HEK293T (cell line): ENCODE measurements at regions not wholly inside any gene's neighbourhood (a gene's known extent, or its start where the extent isn't known, plus 50 kb on each side); places are given as distances from the start of the nearest gene placed in this dataset.

ENCODE experiments used
- ARNT ChIP-seq: fragments of 450-650 bp; IDR thresholded peaks from 2 replicates; pipeline ENCODE4 v1.6.1; 2017; ENCODE audit warnings: mild to moderate bottlenecking
- BHLHE40 ChIP-seq: fragments of 450-650 bp; IDR thresholded peaks from 2 replicates; pipeline ENCODE4 v1.6.1; 2016; ENCODE audit warnings: mild to moderate bottlenecking, moderate library complexity, borderline replicate concordance
- ELF4 ChIP-seq: fragments of 450-650 bp; IDR thresholded peaks from 2 replicates; pipeline ENCODE4 v1.6.1; 2017; ENCODE audit warnings: antibody characterized with exemption
- FOXA1 ChIP-seq: fragments of 450-650 bp; IDR thresholded peaks from 2 replicates; pipeline ENCODE4 v1.6.1; 2016; ENCODE audit warnings: mild to moderate bottlenecking
- FOXK2 ChIP-seq: fragments of 450-650 bp; IDR thresholded peaks from 2 replicates; pipeline ENCODE4 v1.6.1; 2016; ENCODE audit warnings: mild to moderate bottlenecking
- FOXM1 ChIP-seq: fragments of 450-650 bp; IDR thresholded peaks from 2 replicates; pipeline ENCODE4 v1.6.1; 2017; ENCODE audit warnings: mild to moderate bottlenecking, borderline replicate concordance
- L3MBTL2 ChIP-seq: fragments of 450-650 bp; conservative IDR thresholded peaks from 2 replicates; pipeline ENCODE4 v1.6.1; 2016; ENCODE audit warnings: mild to moderate bottlenecking
- LEF1 ChIP-seq: fragments of 450-650 bp; IDR thresholded peaks from 2 replicates; pipeline ENCODE4 v1.6.1; 2017; ENCODE audit warnings: mild to moderate bottlenecking, borderline replicate concordance
- NFRKB ChIP-seq: fragments of 450-650 bp; IDR thresholded peaks from 2 replicates; pipeline ENCODE4 v1.6.1; 2016; ENCODE audit warnings: mild to moderate bottlenecking, moderate library complexity
- SP1 ChIP-seq: fragments of 450-650 bp; IDR thresholded peaks from 2 replicates; pipeline ENCODE4 v1.6.1; 2017
- SUZ12 ChIP-seq: fragments of 450-650 bp; IDR thresholded peaks from 2 replicates; pipeline ENCODE4 v1.6.1; 2016; ENCODE audit warnings: mild to moderate bottlenecking
- TARDBP ChIP-seq: fragments of 450-650 bp; IDR thresholded peaks from 2 replicates; pipeline ENCODE4 v1.6.1; 2016
- ZNF384 ChIP-seq: fragments of 450-650 bp; IDR thresholded peaks from 2 replicates; pipeline ENCODE4 v1.6.1; 2016

- TF ChIP-seq ELF4 (no peak), LEF1 (no peak), SP1 (no peak), FOXK2 (no peak), SUZ12 (no peak), NFRKB (no peak), TARDBP (no peak), ZNF384 (no peak), BHLHE40 (no peak), L3MBTL2 (no peak), ARNT (no peak), FOXA1 (no peak), FOXM1 (no peak)
These were observed 103.7 kb downstream of the MEX3B start for GRCh38 chr15:81942157-81942556.
